NCI-H1105 (cell line): ENCODE measurements at regions not wholly inside any gene's neighbourhood (a gene's known extent, or its start where the extent isn't known, plus 50 kb on each side); places are given as distances from the start of the nearest gene placed in this dataset.

Source experiments
- DNase-seq: peaks from one replicate; lab custom pipeline; 2025; lab: John Stamatoyannopoulos, UW

- DNase-seq: no peak
Observed at GRCh38 chr1:208640295-208640694, 396.1 kb upstream of the PLXNA2 start.

- no peak for DNase-seq
Observed at GRCh38 chr1:208641579-208642280, 397.5 kb upstream of the PLXNA2 start.

- no peak for DNase-seq
Observed at GRCh38 chr1:208643005-208643597, 398.9 kb upstream of the PLXNA2 start.

GRCh38 chr1:208644401-208645160 lies 400.4 kb upstream of the PLXNA2 start:
- no peak for DNase-seq

GRCh38 chr1:208646431-208646830 lies 402.2 kb upstream of the PLXNA2 start:
- DNase-seq: no peak

- DNase-seq: no peak
Observed at GRCh38 chr1:208648146-208648545, 404.0 kb upstream of the PLXNA2 start.

GRCh38 chr1:208652296-208653160 lies 408.3 kb upstream of the PLXNA2 start:
- peak; percentile 80 for DNase-seq

GRCh38 chr1:208653426-208653825 lies 409.2 kb upstream of the PLXNA2 start:
- no peak for DNase-seq

GRCh38 chr1:208654241-208654640 lies 410.1 kb upstream of the PLXNA2 start:
- DNase-seq: no peak

GRCh38 chr1:208665936-208666335 lies 421.8 kb upstream of the PLXNA2 start:
- no peak for DNase-seq

GRCh38 chr1:208668991-208669390 lies 424.8 kb upstream of the PLXNA2 start:
- DNase-seq: no peak

- no peak for DNase-seq
Observed at GRCh38 chr1:208670778-208671177, 426.6 kb upstream of the PLXNA2 start.

- no peak for DNase-seq
Observed at GRCh38 chr1:208681878-208682663, 437.9 kb upstream of the PLXNA2 start.

GRCh38 chr1:208682664-208683013 lies 438.5 kb upstream of the PLXNA2 start:
- DNase-seq: no peak

GRCh38 chr1:208683141-208683540 lies 439.0 kb upstream of the PLXNA2 start:
- DNase-seq: no peak

GRCh38 chr1:208684192-208684591 lies 440.0 kb upstream of the PLXNA2 start:
- DNase-seq: no peak

- DNase-seq: no peak
Observed at GRCh38 chr1:208686592-208686991, 442.4 kb upstream of the PLXNA2 start.

GRCh38 chr1:208688656-208689315 lies 444.6 kb upstream of the PLXNA2 start:
- DNase-seq: no peak

- DNase-seq: no peak
Observed at GRCh38 chr1:208691012-208691411, 446.8 kb upstream of the PLXNA2 start.

- DNase-seq: no peak
Observed at GRCh38 chr1:208709981-208710380, 465.8 kb upstream of the PLXNA2 start.

GRCh38 chr1:208714323-208714722 lies 470.1 kb upstream of the PLXNA2 start:
- no peak for DNase-seq
